Liver (tissue), 8 donors: ENCODE measurements at regions not wholly inside any gene's neighbourhood (a gene's known extent, or its start where the extent isn't known, plus 50 kb on each side); places are given as distances from the start of the nearest gene placed in this dataset.

Experiments used
- DNase-seq: peaks from one replicate; pipeline ENCODE4 v3.0.0-alpha.2; 2017; ENCODE audit warnings: low spot score
- H3K27ac ChIP-seq, 2 donors: one replicate each; pipeline ENCODE4 v1.7.0; 2013; ENCODE audit warnings: inconsistent platforms in 2 of 2, low read length in 2 of 2, control low read depth in 1 of 2, low read depth in 1 of 2, mild to moderate bottlenecking in 1 of 2
- H3K27me3 ChIP-seq, 4 donors: one replicate each; pipeline versions ENCODE4 v1.6.1 to v1.7.0; 2013; ENCODE audit warnings: low read length in 3 of 4, inconsistent platforms in 1 of 4, mild to moderate bottlenecking in 1 of 4, moderate library complexity in 1 of 4; ENCODE audit not compliant: control insufficient read depth in 4 of 4, insufficient read depth in 4 of 4
- H3K36me3 ChIP-seq, 4 donors: one replicate each; pipeline versions ENCODE4 v1.6.1 to v1.7.0; 2013; ENCODE audit warnings: low read length in 3 of 4, mild to moderate bottlenecking in 3 of 4, low read depth in 1 of 4, moderate library complexity in 1 of 4; ENCODE audit not compliant: control insufficient read depth in 4 of 4, insufficient read depth in 3 of 4
- H3K4me1 ChIP-seq, 4 donors: one replicate each; pipeline versions ENCODE4 v1.6.1 to v1.7.0; 2013; ENCODE audit warnings: low read length in 3 of 4, mild to moderate bottlenecking in 3 of 4, moderate library complexity in 1 of 4; ENCODE audit not compliant: control insufficient read depth in 4 of 4, insufficient read depth in 4 of 4
- H3K4me3 ChIP-seq, 3 donors: one replicate each; pipeline versions ENCODE4 v1.6.1 to v1.7.0; 2013; ENCODE audit warnings: low read length in 3 of 3, control low read depth in 1 of 3, low read depth in 1 of 3, mild to moderate bottlenecking in 1 of 3
- H3K9ac ChIP-seq, 2 donors: one replicate each; pipeline ENCODE4 v1.7.0; 2013; ENCODE audit warnings: low read length in 2 of 2, mild to moderate bottlenecking in 2 of 2, moderate library complexity in 2 of 2, control low read depth in 1 of 2, low read depth in 1 of 2
- H3K9me3 ChIP-seq, 4 donors: one replicate each; pipeline versions ENCODE4 v1.6.1 to v1.7.0; 2013; ENCODE audit warnings: low read length in 3 of 4; ENCODE audit not compliant: control insufficient read depth in 4 of 4
- EGR1 ChIP-seq, 2 donors: IDR thresholded peaks; 2 replicates each; pipeline ENCODE4 v1.6.1; 2016 to 2018; ENCODE audit warnings: antibody characterized with exemption in 2 of 2, low read depth in 2 of 2
- FOXA1 ChIP-seq: IDR thresholded peaks from 2 replicates; pipeline ENCODE4 v1.6.1; 2016; ENCODE audit warnings: antibody characterized with exemption
- FOXA2 ChIP-seq: IDR thresholded peaks from 2 replicates; pipeline ENCODE4 v1.6.1; 2016; ENCODE audit warnings: antibody characterized with exemption
- HNF4A ChIP-seq, 2 donors: conservative IDR thresholded peaks; 2 replicates each; pipeline ENCODE4 v1.6.1; 2016; ENCODE audit warnings: antibody characterized with exemption in 2 of 2, mild to moderate bottlenecking in 2 of 2
- JUND ChIP-seq, 2 donors: IDR thresholded peaks; 2 replicates each; pipeline ENCODE4 v1.6.1; 2016; ENCODE audit warnings: antibody characterized with exemption in 2 of 2
- RAD21 ChIP-seq, 2 donors: IDR thresholded peaks; 2 replicates each; pipeline ENCODE4 v1.6.1; 2016; ENCODE audit warnings: antibody characterized with exemption in 2 of 2, mild to moderate bottlenecking in 2 of 2
- WGBS: extraction: QIAGEN DNeasy Blood & Tissue Kit; methylation state at CpG from one replicate; pipeline ENCODE4 v1.1.7; 2013; 5-methylcytosine and 5-hydroxymethylcytosine counted together
- TF ChIP-seq, protein P1 (sequence below): IDR thresholded peaks from 2 replicates; pipeline ENCODE4 v1.6.1; 2016; ENCODE audit warnings: antibody characterized with exemption
- TF ChIP-seq, protein P2 (sequence below): fragments of 150-350 bp; IDR thresholded peaks from 2 replicates; pipeline ENCODE4 v1.5.1; 2017; ENCODE audit warnings: improper control_type of control experiment, low read depth, low read length; ENCODE audit not compliant: missing input control
- TF ChIP-seq, protein P3 (sequence below): IDR thresholded peaks from 2 replicates; pipeline ENCODE4 v1.6.1; 2016; ENCODE audit warnings: antibody characterized with exemption
- TF ChIP-seq, protein P4 (sequence below): IDR thresholded peaks from 2 replicates; pipeline ENCODE4 v1.6.1; 2016; ENCODE audit warnings: antibody characterized with exemption, mild to moderate bottlenecking
- donor health status: healthy.
- donor health status: healthy.
- donor health status: healthy.
- donor health status: healthy.
- donor health status: healthy.

DNA sequence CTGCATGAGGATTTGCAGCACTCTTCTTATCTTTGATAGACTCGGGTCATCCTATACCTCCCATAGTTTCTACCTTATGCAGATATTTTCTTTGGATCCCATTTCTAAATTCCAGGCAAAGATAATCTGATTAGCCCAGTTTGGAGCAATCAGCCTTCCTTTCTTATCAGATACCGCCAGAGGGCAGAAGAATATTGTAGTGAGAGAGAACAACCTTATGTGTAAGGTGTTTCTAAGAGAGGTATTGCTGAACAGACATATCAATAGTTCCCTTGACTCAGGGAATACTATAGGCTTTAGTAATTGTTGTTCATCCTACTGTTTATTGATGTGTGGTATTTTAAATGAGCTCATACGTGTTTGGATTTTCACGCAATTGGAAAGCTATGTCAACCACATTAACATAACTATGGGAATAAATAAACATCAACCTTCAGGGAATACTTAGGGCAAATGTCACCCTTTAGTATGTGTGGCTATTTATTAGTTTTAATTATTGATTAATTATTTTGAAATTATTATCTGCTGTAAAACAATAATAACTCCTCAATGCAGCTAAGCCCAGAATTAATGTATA, 1435.2 kb upstream of the CDH9 start:
- no peak overlapping the region for H3K4me3 ChIP-seq
- H3K4me1 ChIP-seq, result no peaks in the 10 kb centered on the region
- DNase-seq, result no peak
- H3K9me3 ChIP-seq, result no peaks in the 10 kb centered on the region
- TF ChIP-seq, protein P1, sequence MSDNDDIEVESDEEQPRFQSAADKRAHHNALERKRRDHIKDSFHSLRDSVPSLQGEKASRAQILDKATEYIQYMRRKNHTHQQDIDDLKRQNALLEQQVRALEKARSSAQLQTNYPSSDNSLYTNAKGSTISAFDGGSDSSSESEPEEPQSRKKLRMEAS, result no peak
- peak; percentile 67 to 76 for TF ChIP-seq RAD21 (IDR thresholded peaks at IDR 0.05)
- TF ChIP-seq, protein P2, sequence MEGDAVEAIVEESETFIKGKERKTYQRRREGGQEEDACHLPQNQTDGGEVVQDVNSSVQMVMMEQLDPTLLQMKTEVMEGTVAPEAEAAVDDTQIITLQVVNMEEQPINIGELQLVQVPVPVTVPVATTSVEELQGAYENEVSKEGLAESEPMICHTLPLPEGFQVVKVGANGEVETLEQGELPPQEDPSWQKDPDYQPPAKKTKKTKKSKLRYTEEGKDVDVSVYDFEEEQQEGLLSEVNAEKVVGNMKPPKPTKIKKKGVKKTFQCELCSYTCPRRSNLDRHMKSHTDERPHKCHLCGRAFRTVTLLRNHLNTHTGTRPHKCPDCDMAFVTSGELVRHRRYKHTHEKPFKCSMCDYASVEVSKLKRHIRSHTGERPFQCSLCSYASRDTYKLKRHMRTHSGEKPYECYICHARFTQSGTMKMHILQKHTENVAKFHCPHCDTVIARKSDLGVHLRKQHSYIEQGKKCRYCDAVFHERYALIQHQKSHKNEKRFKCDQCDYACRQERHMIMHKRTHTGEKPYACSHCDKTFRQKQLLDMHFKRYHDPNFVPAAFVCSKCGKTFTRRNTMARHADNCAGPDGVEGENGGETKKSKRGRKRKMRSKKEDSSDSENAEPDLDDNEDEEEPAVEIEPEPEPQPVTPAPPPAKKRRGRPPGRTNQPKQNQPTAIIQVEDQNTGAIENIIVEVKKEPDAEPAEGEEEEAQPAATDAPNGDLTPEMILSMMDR, result peak; percentile 31
- no peak overlapping the region for H3K27ac ChIP-seq
- H3K27me3 ChIP-seq, result no peaks in the 10 kb centered on the region
- no peaks in the 10 kb centered on the region for H3K36me3 ChIP-seq
- 46% methylated on average over 4 of the region's 4 CpGs for WGBS
- no peak overlapping the region for H3K9ac ChIP-seq

DNA sequence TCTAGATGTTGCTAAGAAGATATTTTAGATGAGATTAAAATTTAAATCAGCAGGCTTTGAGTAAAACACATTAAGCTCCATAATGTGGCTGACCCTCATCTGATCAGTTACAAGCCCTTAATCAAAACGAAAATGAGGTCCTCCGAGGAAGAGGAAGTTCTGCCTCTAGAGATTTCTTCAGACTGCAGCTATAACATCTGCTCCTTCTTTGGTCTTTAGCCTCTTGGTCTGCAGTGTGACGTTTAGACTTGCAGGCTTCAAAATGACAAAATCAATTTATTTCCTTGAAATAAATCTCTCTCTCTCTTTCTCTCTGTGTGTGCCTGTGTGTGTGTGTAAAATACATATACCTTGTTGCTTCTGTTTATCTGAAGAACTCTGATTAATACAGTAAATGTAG, 1429.8 kb upstream of the CDH9 start:
- no peaks in the 10 kb centered on the region for H3K9me3 ChIP-seq
- H3K27me3 ChIP-seq, result peaks cover 0 to 4% (median 0%) of the 10 kb centered on the region in 4 donors
- H3K36me3 ChIP-seq, result no peaks in the 10 kb centered on the region
- 27% methylated on average over 3 of the region's 3 CpGs for WGBS
- H3K4me3 ChIP-seq, result no peak overlapping the region
- no peak overlapping the region for H3K9ac ChIP-seq
- no peaks in the 10 kb centered on the region for H3K4me1 ChIP-seq
- no peak for DNase-seq
- no peak overlapping the region for H3K27ac ChIP-seq
- TF ChIP-seq JUND (IDR thresholded peaks at IDR 0.05), result no peak
- TF ChIP-seq, protein P2, result no peak
- TF ChIP-seq, protein P3, sequence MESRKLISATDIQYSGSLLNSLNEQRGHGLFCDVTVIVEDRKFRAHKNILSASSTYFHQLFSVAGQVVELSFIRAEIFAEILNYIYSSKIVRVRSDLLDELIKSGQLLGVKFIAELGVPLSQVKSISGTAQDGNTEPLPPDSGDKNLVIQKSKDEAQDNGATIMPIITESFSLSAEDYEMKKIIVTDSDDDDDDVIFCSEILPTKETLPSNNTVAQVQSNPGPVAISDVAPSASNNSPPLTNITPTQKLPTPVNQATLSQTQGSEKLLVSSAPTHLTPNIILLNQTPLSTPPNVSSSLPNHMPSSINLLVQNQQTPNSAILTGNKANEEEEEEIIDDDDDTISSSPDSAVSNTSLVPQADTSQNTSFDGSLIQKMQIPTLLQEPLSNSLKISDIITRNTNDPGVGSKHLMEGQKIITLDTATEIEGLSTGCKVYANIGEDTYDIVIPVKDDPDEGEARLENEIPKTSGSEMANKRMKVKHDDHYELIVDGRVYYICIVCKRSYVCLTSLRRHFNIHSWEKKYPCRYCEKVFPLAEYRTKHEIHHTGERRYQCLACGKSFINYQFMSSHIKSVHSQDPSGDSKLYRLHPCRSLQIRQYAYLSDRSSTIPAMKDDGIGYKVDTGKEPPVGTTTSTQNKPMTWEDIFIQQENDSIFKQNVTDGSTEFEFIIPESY, result no peak
- TF ChIP-seq FOXA2, result no peak
- TF ChIP-seq, protein P4, sequence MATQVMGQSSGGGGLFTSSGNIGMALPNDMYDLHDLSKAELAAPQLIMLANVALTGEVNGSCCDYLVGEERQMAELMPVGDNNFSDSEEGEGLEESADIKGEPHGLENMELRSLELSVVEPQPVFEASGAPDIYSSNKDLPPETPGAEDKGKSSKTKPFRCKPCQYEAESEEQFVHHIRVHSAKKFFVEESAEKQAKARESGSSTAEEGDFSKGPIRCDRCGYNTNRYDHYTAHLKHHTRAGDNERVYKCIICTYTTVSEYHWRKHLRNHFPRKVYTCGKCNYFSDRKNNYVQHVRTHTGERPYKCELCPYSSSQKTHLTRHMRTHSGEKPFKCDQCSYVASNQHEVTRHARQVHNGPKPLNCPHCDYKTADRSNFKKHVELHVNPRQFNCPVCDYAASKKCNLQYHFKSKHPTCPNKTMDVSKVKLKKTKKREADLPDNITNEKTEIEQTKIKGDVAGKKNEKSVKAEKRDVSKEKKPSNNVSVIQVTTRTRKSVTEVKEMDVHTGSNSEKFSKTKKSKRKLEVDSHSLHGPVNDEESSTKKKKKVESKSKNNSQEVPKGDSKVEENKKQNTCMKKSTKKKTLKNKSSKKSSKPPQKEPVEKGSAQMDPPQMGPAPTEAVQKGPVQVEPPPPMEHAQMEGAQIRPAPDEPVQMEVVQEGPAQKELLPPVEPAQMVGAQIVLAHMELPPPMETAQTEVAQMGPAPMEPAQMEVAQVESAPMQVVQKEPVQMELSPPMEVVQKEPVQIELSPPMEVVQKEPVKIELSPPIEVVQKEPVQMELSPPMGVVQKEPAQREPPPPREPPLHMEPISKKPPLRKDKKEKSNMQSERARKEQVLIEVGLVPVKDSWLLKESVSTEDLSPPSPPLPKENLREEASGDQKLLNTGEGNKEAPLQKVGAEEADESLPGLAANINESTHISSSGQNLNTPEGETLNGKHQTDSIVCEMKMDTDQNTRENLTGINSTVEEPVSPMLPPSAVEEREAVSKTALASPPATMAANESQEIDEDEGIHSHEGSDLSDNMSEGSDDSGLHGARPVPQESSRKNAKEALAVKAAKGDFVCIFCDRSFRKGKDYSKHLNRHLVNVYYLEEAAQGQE, result no peak
- TF ChIP-seq EGR1 (IDR thresholded peaks at IDR 0.05; ENCODE audit: low read depth in 2 of 2), result no peak
- TF ChIP-seq RAD21 (IDR thresholded peaks at IDR 0.05), result no peak
- TF ChIP-seq HNF4A (conservative IDR thresholded peaks at IDR 0.05), result no peak
- no peak for TF ChIP-seq FOXA1
- TF ChIP-seq, protein P1, result no peak
